Liver (tissue), 7 donors: ENCODE measurements at regions not wholly inside any gene's neighbourhood (a gene's known extent, or its start where the extent isn't known, plus 50 kb on each side); places are given as distances from the start of the nearest gene placed in this dataset.
A peak's percentile ranks its signal among the peaks of the same experiment; 100 is the strongest.

Source experiments
- DNase-seq: peaks from one replicate; pipeline ENCODE4 v3.0.0-alpha.2; 2017; ENCODE audit warnings: low spot score
- H3K27ac ChIP-seq, 2 donors: one replicate each; pipeline ENCODE4 v1.7.0; 2013; ENCODE audit warnings: inconsistent platforms in 2 of 2, low read length in 2 of 2, control low read depth in 1 of 2, low read depth in 1 of 2, mild to moderate bottlenecking in 1 of 2
- H3K27me3 ChIP-seq, 4 donors: one replicate each; pipeline versions ENCODE4 v1.6.1 to v1.7.0; 2013; ENCODE audit warnings: low read length in 3 of 4, inconsistent platforms in 1 of 4, mild to moderate bottlenecking in 1 of 4, moderate library complexity in 1 of 4; ENCODE audit not compliant: control insufficient read depth in 4 of 4, insufficient read depth in 4 of 4
- H3K36me3 ChIP-seq, 4 donors: one replicate each; pipeline versions ENCODE4 v1.6.1 to v1.7.0; 2013; ENCODE audit warnings: low read length in 3 of 4, mild to moderate bottlenecking in 3 of 4, low read depth in 1 of 4, moderate library complexity in 1 of 4; ENCODE audit not compliant: control insufficient read depth in 4 of 4, insufficient read depth in 3 of 4
- H3K4me1 ChIP-seq, 4 donors: one replicate each; pipeline versions ENCODE4 v1.6.1 to v1.7.0; 2013; ENCODE audit warnings: low read length in 3 of 4, mild to moderate bottlenecking in 3 of 4, moderate library complexity in 1 of 4; ENCODE audit not compliant: control insufficient read depth in 4 of 4, insufficient read depth in 4 of 4
- H3K4me3 ChIP-seq, 3 donors: one replicate each; pipeline versions ENCODE4 v1.6.1 to v1.7.0; 2013; ENCODE audit warnings: low read length in 3 of 3, control low read depth in 1 of 3, low read depth in 1 of 3, mild to moderate bottlenecking in 1 of 3
- H3K9ac ChIP-seq, 2 donors: one replicate each; pipeline ENCODE4 v1.7.0; 2013; ENCODE audit warnings: low read length in 2 of 2, mild to moderate bottlenecking in 2 of 2, moderate library complexity in 2 of 2, control low read depth in 1 of 2, low read depth in 1 of 2
- H3K9me3 ChIP-seq, 4 donors: one replicate each; pipeline versions ENCODE4 v1.6.1 to v1.7.0; 2013; ENCODE audit warnings: low read length in 3 of 4; ENCODE audit not compliant: control insufficient read depth in 4 of 4
- FOXA1 ChIP-seq: IDR thresholded peaks from 2 replicates; pipeline ENCODE4 v1.6.1; 2016; ENCODE audit warnings: antibody characterized with exemption
- FOXA2 ChIP-seq: IDR thresholded peaks from 2 replicates; pipeline ENCODE4 v1.6.1; 2016; ENCODE audit warnings: antibody characterized with exemption
- HNF4A ChIP-seq, 2 donors: conservative IDR thresholded peaks; 2 replicates each; pipeline ENCODE4 v1.6.1; 2016; ENCODE audit warnings: antibody characterized with exemption in 2 of 2, mild to moderate bottlenecking in 2 of 2
- JUND ChIP-seq, 2 donors: IDR thresholded peaks; 2 replicates each; pipeline ENCODE4 v1.6.1; 2016; ENCODE audit warnings: antibody characterized with exemption in 2 of 2
- RAD21 ChIP-seq, 2 donors: IDR thresholded peaks; 2 replicates each; pipeline ENCODE4 v1.6.1; 2016; ENCODE audit warnings: antibody characterized with exemption in 2 of 2, mild to moderate bottlenecking in 2 of 2
- SP1 ChIP-seq: IDR thresholded peaks from 2 replicates; pipeline ENCODE4 v1.6.1; 2018; ENCODE audit warnings: antibody characterized with exemption, mild to moderate bottlenecking
- WGBS: extraction: QIAGEN DNeasy Blood & Tissue Kit; methylation state at CpG from one replicate; pipeline ENCODE4 v1.1.7; 2013; 5-methylcytosine and 5-hydroxymethylcytosine counted together
- TF ChIP-seq, protein P1 (sequence below): IDR thresholded peaks from 2 replicates; pipeline ENCODE4 v1.6.1; 2016; ENCODE audit warnings: antibody characterized with exemption, mild to moderate bottlenecking
- TF ChIP-seq, protein P2 (sequence below): IDR thresholded peaks from 2 replicates; pipeline ENCODE4 v1.6.1; 2016; ENCODE audit warnings: antibody characterized with exemption
- TF ChIP-seq, protein P3 (sequence below): IDR thresholded peaks from 2 replicates; pipeline ENCODE4 v1.6.1; 2016; ENCODE audit warnings: antibody characterized with exemption
- TF ChIP-seq, protein P4 (sequence below): IDR thresholded peaks from 2 replicates; pipeline ENCODE4 v1.6.1; 2016; ENCODE audit warnings: antibody characterized with exemption
- donor health status: healthy.
- donor health status: healthy.
- donor health status: healthy.
- donor health status: healthy.

DNA sequence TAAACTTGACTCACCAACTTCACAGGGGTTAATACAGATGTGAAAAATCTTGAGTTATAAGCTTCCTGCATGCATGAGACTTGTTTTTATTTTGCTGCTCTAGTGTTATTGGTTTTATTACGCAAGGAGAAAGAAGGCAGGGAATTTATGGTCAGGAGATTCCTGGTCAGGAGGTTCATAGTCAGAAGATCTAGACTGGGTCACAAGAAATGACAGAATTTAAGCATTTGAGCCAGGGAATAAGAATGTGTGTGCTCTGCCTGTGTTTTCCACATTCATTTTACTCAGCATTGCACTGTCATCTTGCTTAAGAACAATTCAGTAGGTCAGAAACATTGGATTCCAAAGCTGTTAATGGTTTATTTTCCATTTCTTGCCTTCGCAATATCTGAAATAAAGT lies 2522.1 kb downstream of the ARAP2 start (continued):
- TF ChIP-seq, protein P1, sequence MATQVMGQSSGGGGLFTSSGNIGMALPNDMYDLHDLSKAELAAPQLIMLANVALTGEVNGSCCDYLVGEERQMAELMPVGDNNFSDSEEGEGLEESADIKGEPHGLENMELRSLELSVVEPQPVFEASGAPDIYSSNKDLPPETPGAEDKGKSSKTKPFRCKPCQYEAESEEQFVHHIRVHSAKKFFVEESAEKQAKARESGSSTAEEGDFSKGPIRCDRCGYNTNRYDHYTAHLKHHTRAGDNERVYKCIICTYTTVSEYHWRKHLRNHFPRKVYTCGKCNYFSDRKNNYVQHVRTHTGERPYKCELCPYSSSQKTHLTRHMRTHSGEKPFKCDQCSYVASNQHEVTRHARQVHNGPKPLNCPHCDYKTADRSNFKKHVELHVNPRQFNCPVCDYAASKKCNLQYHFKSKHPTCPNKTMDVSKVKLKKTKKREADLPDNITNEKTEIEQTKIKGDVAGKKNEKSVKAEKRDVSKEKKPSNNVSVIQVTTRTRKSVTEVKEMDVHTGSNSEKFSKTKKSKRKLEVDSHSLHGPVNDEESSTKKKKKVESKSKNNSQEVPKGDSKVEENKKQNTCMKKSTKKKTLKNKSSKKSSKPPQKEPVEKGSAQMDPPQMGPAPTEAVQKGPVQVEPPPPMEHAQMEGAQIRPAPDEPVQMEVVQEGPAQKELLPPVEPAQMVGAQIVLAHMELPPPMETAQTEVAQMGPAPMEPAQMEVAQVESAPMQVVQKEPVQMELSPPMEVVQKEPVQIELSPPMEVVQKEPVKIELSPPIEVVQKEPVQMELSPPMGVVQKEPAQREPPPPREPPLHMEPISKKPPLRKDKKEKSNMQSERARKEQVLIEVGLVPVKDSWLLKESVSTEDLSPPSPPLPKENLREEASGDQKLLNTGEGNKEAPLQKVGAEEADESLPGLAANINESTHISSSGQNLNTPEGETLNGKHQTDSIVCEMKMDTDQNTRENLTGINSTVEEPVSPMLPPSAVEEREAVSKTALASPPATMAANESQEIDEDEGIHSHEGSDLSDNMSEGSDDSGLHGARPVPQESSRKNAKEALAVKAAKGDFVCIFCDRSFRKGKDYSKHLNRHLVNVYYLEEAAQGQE: no peak
- TF ChIP-seq FOXA2: no peak

DNA sequence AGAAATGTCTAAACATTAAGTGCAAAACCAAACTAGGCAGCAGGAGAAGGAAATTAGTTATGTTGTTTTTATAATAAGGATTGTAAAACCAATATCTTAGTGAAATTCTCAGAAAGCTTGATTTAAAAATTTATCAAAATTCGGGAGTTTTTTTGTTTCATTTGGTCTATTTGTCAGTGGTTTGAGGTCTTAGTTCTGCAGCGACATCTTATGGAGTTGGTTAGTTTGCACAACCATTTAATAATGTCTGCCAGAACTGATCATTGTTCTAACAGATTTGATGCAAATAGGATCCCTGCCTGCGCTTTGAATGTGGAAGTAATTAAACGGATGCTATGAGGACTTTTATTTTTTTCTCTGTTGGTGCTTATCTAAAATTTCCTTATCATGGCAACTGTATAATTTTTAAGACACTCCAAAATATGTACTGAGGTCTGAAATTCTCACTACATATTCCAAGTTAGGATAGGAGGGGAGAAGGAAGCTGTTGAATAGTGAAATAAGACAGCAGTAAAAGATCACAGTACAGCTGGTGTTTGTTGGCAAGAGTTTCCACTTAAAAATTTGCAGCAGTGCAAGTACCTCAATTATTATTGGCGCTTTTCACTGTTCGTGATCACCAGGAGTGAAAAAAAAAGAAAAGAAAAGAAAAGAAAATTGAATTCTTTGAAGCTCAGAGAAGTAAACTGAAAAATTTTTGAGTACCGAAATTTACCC lies 2521.4 kb downstream of the ARAP2 start:
- TF ChIP-seq RAD21 (IDR thresholded peaks at IDR 0.05) (peak in 1 of 2 donors; percentile 17), HNF4A (conservative IDR thresholded peaks at IDR 0.05) (no peak)
- DNase-seq: no peak
- no peak overlapping the region for H3K27ac ChIP-seq
- no peaks in the 10 kb centered on the region for H3K9me3 ChIP-seq
- H3K9ac ChIP-seq: no peak overlapping the region
- WGBS: 54% methylated on average over 7 of the region's 7 CpGs
- H3K36me3 ChIP-seq: no peaks in the 10 kb centered on the region
- no peak overlapping the region for H3K4me3 ChIP-seq
- H3K4me1 ChIP-seq: no peaks in the 10 kb centered on the region
- peaks cover 0 to 3% (median 0%) of the 10 kb centered on the region in 4 donors for H3K27me3 ChIP-seq

DNA sequence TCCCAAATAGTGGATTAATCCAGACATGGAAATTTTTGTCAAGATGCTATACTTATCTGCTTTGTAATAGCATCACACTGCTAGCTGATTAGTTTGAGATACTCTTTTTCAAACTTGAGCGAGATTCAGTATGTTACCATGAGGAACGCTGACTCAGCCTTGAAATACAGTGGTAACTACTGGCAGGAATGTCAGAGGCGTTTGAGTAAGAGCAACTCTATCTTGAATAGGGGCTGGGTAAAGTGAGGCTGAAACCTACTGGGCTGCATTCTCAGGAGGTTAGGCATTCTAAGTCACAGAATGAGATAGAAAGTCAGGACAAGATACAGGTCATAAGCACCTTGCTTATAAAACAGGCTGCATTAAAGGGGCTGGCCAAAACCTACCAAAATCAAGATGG lies 2519.6 kb downstream of the ARAP2 start:
- DNase-seq: no peak
- Histone ChIP-seq H3K27ac (no peak overlapping the region), H3K27me3 (peaks cover 0 to 3% (median 0%) of the 10 kb centered on the region in 4 donors), H3K4me3 (no peak overlapping the region), H3K36me3 (no peaks in the 10 kb centered on the region), H3K9me3 (no peaks in the 10 kb centered on the region), H3K9ac (no peak overlapping the region), H3K4me1 (no peaks in the 10 kb centered on the region)
- TF ChIP-seq, protein P2, sequence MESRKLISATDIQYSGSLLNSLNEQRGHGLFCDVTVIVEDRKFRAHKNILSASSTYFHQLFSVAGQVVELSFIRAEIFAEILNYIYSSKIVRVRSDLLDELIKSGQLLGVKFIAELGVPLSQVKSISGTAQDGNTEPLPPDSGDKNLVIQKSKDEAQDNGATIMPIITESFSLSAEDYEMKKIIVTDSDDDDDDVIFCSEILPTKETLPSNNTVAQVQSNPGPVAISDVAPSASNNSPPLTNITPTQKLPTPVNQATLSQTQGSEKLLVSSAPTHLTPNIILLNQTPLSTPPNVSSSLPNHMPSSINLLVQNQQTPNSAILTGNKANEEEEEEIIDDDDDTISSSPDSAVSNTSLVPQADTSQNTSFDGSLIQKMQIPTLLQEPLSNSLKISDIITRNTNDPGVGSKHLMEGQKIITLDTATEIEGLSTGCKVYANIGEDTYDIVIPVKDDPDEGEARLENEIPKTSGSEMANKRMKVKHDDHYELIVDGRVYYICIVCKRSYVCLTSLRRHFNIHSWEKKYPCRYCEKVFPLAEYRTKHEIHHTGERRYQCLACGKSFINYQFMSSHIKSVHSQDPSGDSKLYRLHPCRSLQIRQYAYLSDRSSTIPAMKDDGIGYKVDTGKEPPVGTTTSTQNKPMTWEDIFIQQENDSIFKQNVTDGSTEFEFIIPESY: no peak
- TF ChIP-seq, protein P1: no peak
- TF ChIP-seq SP1 (no peak), FOXA1 (no peak), HNF4A (conservative IDR thresholded peaks at IDR 0.05) (no peak), JUND (IDR thresholded peaks at IDR 0.05) (no peak)
- TF ChIP-seq, protein P3, sequence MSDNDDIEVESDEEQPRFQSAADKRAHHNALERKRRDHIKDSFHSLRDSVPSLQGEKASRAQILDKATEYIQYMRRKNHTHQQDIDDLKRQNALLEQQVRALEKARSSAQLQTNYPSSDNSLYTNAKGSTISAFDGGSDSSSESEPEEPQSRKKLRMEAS: no peak
- TF ChIP-seq, protein P4, sequence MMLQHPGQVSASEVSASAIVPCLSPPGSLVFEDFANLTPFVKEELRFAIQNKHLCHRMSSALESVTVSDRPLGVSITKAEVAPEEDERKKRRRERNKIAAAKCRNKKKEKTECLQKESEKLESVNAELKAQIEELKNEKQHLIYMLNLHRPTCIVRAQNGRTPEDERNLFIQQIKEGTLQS: no peak
- 64% methylated on average over 3 of the region's 3 CpGs for WGBS
